ENCODE measurements at regions not wholly inside any gene's neighbourhood (a gene's known extent, or its start where the extent isn't known, plus 50 kb on each side); places are given as distances from the start of the nearest gene placed in this dataset.
A peak's percentile ranks its signal among the peaks of the same experiment; 100 is the strongest.

GRCh38 chr7:131633342-131633843 lies 77.0 kb upstream of the PODXL start (continued):
- TF ChIP-seq CUX1 (CRISPR knock-in tag; IDR thresholded peaks at IDR 0.05) = no peak

GRCh38 chr7:131630427-131630826 lies 74.0 kb upstream of the PODXL start:
- BruUV-seq (replicated peaks) = no TSS peak
- no peak overlapping the region for H3K4me3 ChIP-seq
- FAIRE-seq (no peak), ATAC-seq (no peak), DNase-seq (ENCODE audit: extremely low read depth in 1 of 4, low spot score in 3 of 4) (no peak)
- H3K4me1 ChIP-seq (replicated peaks in 1 of 2; ENCODE audit: control insufficient read depth in 2 of 2, insufficient read depth in 2 of 2, low read length in 2 of 2) = peaks cover 0 to 3% of the 10 kb centered on the region in 2 experiments; a peak in 2 of 5 replicates
- H3K27me3 ChIP-seq (ENCODE audit: control insufficient read depth in 2 of 2, insufficient read depth in 2 of 2, low read length in 2 of 2) = peaks cover 27 to 70% of the 10 kb centered on the region in 2 experiments
- H3K79me2 ChIP-seq (ENCODE audit: control insufficient read depth, insufficient read depth, low read length) = no peaks in the 10 kb centered on the region
- H2AFZ ChIP-seq (ENCODE audit: low read depth, low read length) = no peak overlapping the region
- no peaks in the 10 kb centered on the region for H3K36me3 ChIP-seq (ENCODE audit: control insufficient read depth, insufficient read depth, low read length)
- no peak overlapping the region for H3K27ac ChIP-seq (ENCODE audit: extremely low read depth, low read depth, low read length)
- no peak overlapping the region for H3K9ac ChIP-seq (ENCODE audit: insufficient read depth in 1 of 2, low read depth in 2 of 2, low read length in 2 of 2)
- no peaks in the 10 kb centered on the region for H3K9me1 ChIP-seq (ENCODE audit: control insufficient read depth, insufficient read depth, low read length)
- ChIA-PET CTCF (ENCODE audit: low intra/inter-chr PET ratio) (no interaction called here), POLR2A (no interaction called here)
- no peaks in the 10 kb centered on the region for H3K9me3 ChIP-seq (replicated peaks; ENCODE audit: control insufficient read depth, insufficient read depth, low read depth, low read length)
- intact Hi-C loops (cut with micrococcal nuclease) (no loop called here), in situ Hi-C loops (cut with MboI) (no loop called here)
- peaks cover 16% of the 10 kb centered on the region for H4K20me1 ChIP-seq (replicated peaks; ENCODE audit: control insufficient read depth, insufficient read depth, low read length)
- 1% methylated on average over 4 of the region's 4 CpGs for WGBS (ENCODE audit: insufficient coverage, low coverage, missing lambda C conversion rate)
- H3K4me2 ChIP-seq (ENCODE audit: insufficient read depth, low read length) = no peak overlapping the region
- TF ChIP-seq USF2 (CRISPR knock-in tag; IDR thresholded peaks at IDR 0.05) = no peak
- TF ChIP-seq GATAD2B (IDR thresholded peaks at IDR 0.05; ENCODE audit: borderline replicate concordance) = no peak
- no peak for TF ChIP-seq ZNF740 (CRISPR knock-in tag; IDR thresholded peaks at IDR 0.05)
- TF ChIP-seq ZNF740 (tag; IDR thresholded peaks at IDR 0.05) = no peak
- TF ChIP-seq PTRF (tag; IDR thresholded peaks at IDR 0.05) = no peak
- TF ChIP-seq ZNF263 (CRISPR knock-in tag; IDR thresholded peaks at IDR 0.05; ENCODE audit: borderline replicate concordance) = peak; percentile 78
- no peak for TF ChIP-seq SP1 (CRISPR knock-in tag; IDR thresholded peaks at IDR 0.05)
- no peak for TF ChIP-seq SMARCB1 (IDR thresholded peaks at IDR 0.05; ENCODE audit: insufficient read length, low read depth)
- 0 out of 2 replicates have a peak, but pooled peaks have one; percentile 39 for TF ChIP-seq ZNF512 (tag; IDR thresholded peaks at IDR 0.05)
- no peak for TF ChIP-seq SMC3 (conservative IDR thresholded peaks at IDR 0.05; ENCODE audit: insufficient read depth, low read depth, low read length)
- TF ChIP-seq BRD4 (IDR thresholded peaks at IDR 0.05) = no peak
- no peak for TF ChIP-seq CAMTA2 (CRISPR knock-in tag; conservative IDR thresholded peaks at IDR 0.05)
